Sigmoid colon (tissue), 6 donors: ENCODE measurements at regions not wholly inside any gene's neighbourhood (a gene's known extent, or its start where the extent isn't known, plus 50 kb on each side); places are given as distances from the start of the nearest gene placed in this dataset.
A peak's percentile ranks its signal among the peaks of the same experiment; 100 is the strongest.

Experiments
- DNase-seq: peaks from one replicate; pipeline ENCODE4 v3.0.0-alpha.2; 2019
- H3K27ac ChIP-seq, 4 donors: fragments of 200-600 bp; sonication (generic); one replicate each; pipeline ENCODE4 v1.5.1; 2016 to 2019; ENCODE audit warnings: mild to moderate bottlenecking in 1 of 4
- H3K27me3 ChIP-seq, 3 donors: fragments of 200-600 bp; sonication (generic); one replicate each; pipeline ENCODE4 v1.5.1; 2019; ENCODE audit warnings: mild to moderate bottlenecking in 1 of 3
- H3K36me3 ChIP-seq, 4 donors: fragments of 200-600 bp; sonication (generic); one replicate each; pipeline ENCODE4 v1.5.1; 2016 to 2019
- H3K4me1 ChIP-seq, 4 donors: fragments of 200-600 bp; sonication (generic); one replicate each; pipeline ENCODE4 v1.5.1; 2017 to 2019
- H3K4me3 ChIP-seq, 4 donors: fragments of 200-600 bp; sonication (generic); one replicate each; pipeline ENCODE4 v1.5.1; 2017 to 2019; ENCODE audit warnings: mild to moderate bottlenecking in 2 of 4, moderate library complexity in 1 of 4
- H3K9me3 ChIP-seq, 4 donors: fragments of 200-600 bp in 3 of 4; sonication (generic) in 3 of 4; one replicate each; pipeline versions ENCODE4 v1.5.1 to v1.6.1; 2013 to 2019
- EP300 ChIP-seq, 4 donors: sonication (generic); formaldehyde crosslinking; IDR thresholded peaks; one replicate each; pipeline ENCODE4 v1.6.1; 2017; ENCODE audit warnings: antibody characterized with exemption in 4 of 4
- POLR2A ChIP-seq, 2 donors: fragments of 450-650 bp; IDR thresholded peaks; one replicate each; pipeline ENCODE4 v1.6.1; 2016; ENCODE audit warnings: antibody characterized with exemption in 2 of 2, mild to moderate bottlenecking in 2 of 2, moderate library complexity in 2 of 2
- POLR2AphosphoS5 ChIP-seq, 4 donors: sonication (generic); formaldehyde crosslinking; IDR thresholded peaks; one replicate each; pipeline ENCODE4 v1.6.1; 2017; ENCODE audit warnings: antibody characterized with exemption in 4 of 4
- WGBS, 2 donors: extraction: QIAGEN DNeasy Blood & Tissue Kit; methylation state at CpG; one replicate each; pipeline ENCODE4 v1.1.7; 2013; 5-methylcytosine and 5-hydroxymethylcytosine counted together
- intact Hi-C: fragments of 100-400 bp; cut with DNase I; formaldehyde crosslinking; loops from one replicate; pipeline ENCODE4 v1.15.1; 2023
- TF ChIP-seq, protein P1 (sequence below), 4 experiments: fragments of 450-650 bp in 3 of 4; fragments of 200-600 bp in 1 of 4; IDR thresholded peaks; one replicate each; pipeline ENCODE4 v1.5.1; 2016 to 2019; ENCODE audit warnings: antibody characterized with exemption in 4 of 4, mild to moderate bottlenecking in 3 of 4, moderate library complexity in 2 of 4
- donor health status: healthy with polysubstance abuse.
- donor health status: healthy.

DNA sequence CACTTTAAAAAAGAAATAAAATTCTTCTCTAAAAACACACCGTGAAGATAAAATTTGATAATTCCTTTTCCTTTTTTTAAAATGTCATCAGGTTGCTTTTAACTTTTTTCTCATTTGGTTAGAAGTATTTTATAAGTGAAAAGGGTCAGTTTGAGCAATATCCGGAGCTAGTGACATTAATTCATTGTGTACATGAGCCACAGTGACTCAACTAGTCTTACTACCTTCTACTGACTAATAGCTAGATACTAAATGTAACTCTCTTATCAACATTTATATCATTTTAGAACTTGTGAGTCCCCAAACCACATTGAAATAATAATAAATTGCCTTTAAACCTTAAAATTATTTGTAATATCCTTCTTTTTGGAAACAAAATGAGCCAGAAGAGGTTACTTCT lies 101.2 kb upstream of the ZBTB20 start:
- H3K27me3 ChIP-seq, result no peaks in the 10 kb centered on the region
- WGBS, 2 donors, result 78 to 87% methylated on average over 2 of the region's 2 CpGs
- H3K36me3 ChIP-seq, result no peaks in the 10 kb centered on the region
- intact Hi-C loops, result no loop called here
- TF ChIP-seq POLR2AphosphoS5 (IDR thresholded peaks at IDR 0.05) (no peak), POLR2A (IDR thresholded peaks at IDR 0.05) (no peak)
- TF ChIP-seq, protein P1, sequence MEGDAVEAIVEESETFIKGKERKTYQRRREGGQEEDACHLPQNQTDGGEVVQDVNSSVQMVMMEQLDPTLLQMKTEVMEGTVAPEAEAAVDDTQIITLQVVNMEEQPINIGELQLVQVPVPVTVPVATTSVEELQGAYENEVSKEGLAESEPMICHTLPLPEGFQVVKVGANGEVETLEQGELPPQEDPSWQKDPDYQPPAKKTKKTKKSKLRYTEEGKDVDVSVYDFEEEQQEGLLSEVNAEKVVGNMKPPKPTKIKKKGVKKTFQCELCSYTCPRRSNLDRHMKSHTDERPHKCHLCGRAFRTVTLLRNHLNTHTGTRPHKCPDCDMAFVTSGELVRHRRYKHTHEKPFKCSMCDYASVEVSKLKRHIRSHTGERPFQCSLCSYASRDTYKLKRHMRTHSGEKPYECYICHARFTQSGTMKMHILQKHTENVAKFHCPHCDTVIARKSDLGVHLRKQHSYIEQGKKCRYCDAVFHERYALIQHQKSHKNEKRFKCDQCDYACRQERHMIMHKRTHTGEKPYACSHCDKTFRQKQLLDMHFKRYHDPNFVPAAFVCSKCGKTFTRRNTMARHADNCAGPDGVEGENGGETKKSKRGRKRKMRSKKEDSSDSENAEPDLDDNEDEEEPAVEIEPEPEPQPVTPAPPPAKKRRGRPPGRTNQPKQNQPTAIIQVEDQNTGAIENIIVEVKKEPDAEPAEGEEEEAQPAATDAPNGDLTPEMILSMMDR (IDR thresholded peaks at IDR 0.05), result no peak
- no peaks in the 10 kb centered on the region for H3K9me3 ChIP-seq
- no peaks in the 10 kb centered on the region for H3K4me1 ChIP-seq
- no peak for DNase-seq
- no peak overlapping the region for H3K27ac ChIP-seq
- H3K4me3 ChIP-seq, result no peak overlapping the region

GRCh38 chr3:115251509-115251908 lies 104.4 kb upstream of the ZBTB20 start:
- Histone ChIP-seq H3K27ac (no peak overlapping the region), H3K9me3 (no peaks in the 10 kb centered on the region), H3K36me3 (no peaks in the 10 kb centered on the region), H3K4me3 (no peak overlapping the region), H3K4me1 (no peaks in the 10 kb centered on the region), H3K27me3 (no peaks in the 10 kb centered on the region)
- DNase-seq, result no peak
- intact Hi-C loops, result no loop called here
- TF ChIP-seq POLR2AphosphoS5 (IDR thresholded peaks at IDR 0.05) (no peak), EP300 (IDR thresholded peaks at IDR 0.05) (no peak), POLR2A (IDR thresholded peaks at IDR 0.05) (no peak)
- TF ChIP-seq, protein P1 (IDR thresholded peaks at IDR 0.05), result no peak

- intact Hi-C loops, result no loop called here
- DNase-seq, result no peak
- Histone ChIP-seq H3K4me1 (no peaks in the 10 kb centered on the region), H3K27me3 (no peaks in the 10 kb centered on the region), H3K4me3 (no peak overlapping the region), H3K27ac (no peak overlapping the region), H3K9me3 (no peaks in the 10 kb centered on the region), H3K36me3 (no peaks in the 10 kb centered on the region)
- TF ChIP-seq POLR2AphosphoS5 (IDR thresholded peaks at IDR 0.05) (no peak), EP300 (IDR thresholded peaks at IDR 0.05) (no peak), POLR2A (IDR thresholded peaks at IDR 0.05) (no peak)
- TF ChIP-seq, protein P1 (IDR thresholded peaks at IDR 0.05), result no peak
Observed at GRCh38 chr3:115252679-115253078, 105.6 kb upstream of the ZBTB20 start.

DNA sequence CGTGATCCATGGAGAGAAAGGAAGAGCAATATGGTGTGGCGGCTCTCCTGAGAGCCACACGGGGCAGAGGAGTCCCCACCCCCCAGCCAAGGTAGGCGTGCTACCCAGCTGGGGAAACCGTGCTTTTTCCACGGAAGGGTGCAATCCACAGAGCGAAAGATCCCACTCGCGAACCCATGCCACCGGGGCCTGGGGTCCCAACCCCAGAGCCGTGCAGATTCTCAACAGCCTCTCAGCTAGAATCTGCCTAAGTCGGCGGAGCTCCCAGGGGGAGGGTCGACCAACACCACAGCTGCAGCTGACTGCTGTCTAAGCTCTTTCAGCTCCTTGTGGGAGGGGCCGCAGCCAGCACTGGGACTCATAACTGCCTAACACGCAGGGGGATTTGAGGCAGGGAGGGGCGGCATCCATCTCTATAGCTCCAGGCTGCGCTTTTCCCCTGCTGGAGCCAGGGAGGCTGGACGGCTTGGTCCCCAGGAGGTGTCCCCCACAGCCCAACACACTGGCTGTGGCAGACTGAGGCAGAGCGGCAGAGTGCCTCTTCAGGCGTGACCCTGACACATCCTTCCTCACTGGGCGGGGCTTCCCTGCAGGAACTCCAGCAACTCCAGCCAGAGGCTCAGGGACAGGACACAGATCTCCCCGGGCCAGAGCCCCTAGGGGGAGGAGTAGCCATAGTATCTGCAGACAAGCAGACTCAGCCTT lies 107.6 kb upstream of the ZBTB20 start:
- peaks cover 0 to 3% (median 0%) of the 10 kb centered on the region in 4 donors for H3K9me3 ChIP-seq
- WGBS, 2 donors, result 88 to 90% methylated on average over 23 of the region's 23 CpGs
- H3K27ac ChIP-seq, result no peak overlapping the region
- intact Hi-C loops, result no loop called here
- H3K4me1 ChIP-seq, result no peaks in the 10 kb centered on the region
- no peaks in the 10 kb centered on the region for H3K27me3 ChIP-seq
- TF ChIP-seq, protein P1 (IDR thresholded peaks at IDR 0.05), result no peak
- TF ChIP-seq POLR2A (IDR thresholded peaks at IDR 0.05) (no peak), POLR2AphosphoS5 (IDR thresholded peaks at IDR 0.05) (no peak), EP300 (IDR thresholded peaks at IDR 0.05) (no peak)
- DNase-seq, result peak; percentile 42
- H3K36me3 ChIP-seq, result no peaks in the 10 kb centered on the region
- H3K4me3 ChIP-seq, result no peak overlapping the region

GRCh38 chr3:115255197-115255585 lies 108.1 kb upstream of the ZBTB20 start:
- H3K36me3 ChIP-seq, result no peaks in the 10 kb centered on the region
- H3K4me3 ChIP-seq, result no peak overlapping the region
- TF ChIP-seq, protein P1 (IDR thresholded peaks at IDR 0.05), result no peak
- TF ChIP-seq POLR2AphosphoS5 (IDR thresholded peaks at IDR 0.05), result no peak
- no peak for TF ChIP-seq POLR2A (IDR thresholded peaks at IDR 0.05)
- no peak for TF ChIP-seq EP300 (IDR thresholded peaks at IDR 0.05)
- intact Hi-C loops, result no loop called here
- DNase-seq, result no peak
- H3K27ac ChIP-seq, result no peak overlapping the region
- H3K27me3 ChIP-seq, result no peaks in the 10 kb centered on the region
- 94% methylated on average over 10 of the region's 10 CpGs for WGBS, 2 donors
- peaks cover 0 to 3% (median 0%) of the 10 kb centered on the region in 4 donors for H3K9me3 ChIP-seq
- H3K4me1 ChIP-seq, result no peaks in the 10 kb centered on the region
